ENCODE measurements at regions not wholly inside any gene's neighbourhood (a gene's known extent, or its start where the extent isn't known, plus 50 kb on each side); places are given as distances from the start of the nearest gene placed in this dataset.

DNA sequence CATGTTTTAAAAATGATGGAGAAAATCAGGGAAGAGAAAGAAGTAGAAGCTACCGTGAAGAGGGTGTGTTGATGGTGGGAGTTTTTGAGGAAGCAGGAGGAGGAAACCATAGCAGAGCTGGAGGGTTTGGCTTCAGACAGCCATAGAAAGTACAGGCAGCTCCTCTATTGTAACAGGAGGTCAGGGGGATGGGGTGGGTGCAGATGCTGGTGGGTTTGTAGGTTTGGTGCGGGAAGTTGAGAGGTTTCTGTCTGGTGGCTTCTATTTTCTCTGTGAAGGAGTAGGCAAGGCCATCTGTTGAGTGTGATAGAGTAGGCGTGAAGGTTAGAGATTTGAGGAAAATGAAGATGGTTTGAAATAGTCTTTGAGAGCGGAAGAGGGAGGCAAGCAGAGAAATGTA lies 97.7 kb upstream of the TBC1D5 start:
- no peak for TF ChIP-seq SUZ12 (IDR thresholded peaks at IDR 0.05; ENCODE audit: extremely low read depth, insufficient read depth, insufficient read length)
- no peak for TF ChIP-seq YY1 (IDR thresholded peaks at IDR 0.05; ENCODE audit: insufficient read depth, insufficient read length)
